ENCODE measurements at regions not wholly inside any gene's neighbourhood (a gene's known extent, or its start where the extent isn't known, plus 50 kb on each side); places are given as distances from the start of the nearest gene placed in this dataset.

- Histone ChIP-seq H3K4me3 (ENCODE audit: low read depth, low read length, poor library complexity, severe bottlenecking) (no peak overlapping the region), H2AFZ (ENCODE audit: low read length) (no peak overlapping the region)
These were observed 332.2 kb downstream of the HTR1A start for GRCh38 chr5:63629951-63630630.

GRCh38 chr5:63613442-63613841, 348.8 kb downstream of the HTR1A start:
- Histone ChIP-seq H3K27ac (ENCODE audit: low read depth, low read length, poor library complexity, severe bottlenecking) (no peak overlapping the region), H3K27me3 (ENCODE audit: insufficient read depth, low read length) (no peaks in the 10 kb centered on the region), H3K4me2 (ENCODE audit: low read length) (no peak overlapping the region), H3F3A (ENCODE audit: insufficient read depth, low read length) (no peaks in the 10 kb centered on the region), H3K4me3 (ENCODE audit: low read depth, low read length, poor library complexity, severe bottlenecking) (no peak overlapping the region), H3K79me2 (ENCODE audit: insufficient read depth, low read length) (no peaks in the 10 kb centered on the region), H3K9me3 (ENCODE audit: low read length) (no peaks in the 10 kb centered on the region), H2AFZ (ENCODE audit: low read length) (no peak overlapping the region), H3K9me2 (ENCODE audit: low read depth, low read length) (no peaks in the 10 kb centered on the region), H3K4me1 (ENCODE audit: insufficient read depth, low read length, severe bottlenecking) (no peaks in the 10 kb centered on the region), H3K9ac (ENCODE audit: low read length) (no peak overlapping the region), H3K36me3 (ENCODE audit: insufficient read depth, low read length) (no peaks in the 10 kb centered on the region), H4K20me1 (ENCODE audit: insufficient read depth, low read length) (no peaks in the 10 kb centered on the region)
- TF ChIP-seq CTCF (IDR thresholded peaks at IDR 0.05; ENCODE audit: low read length) (no peak), EZH2 (IDR thresholded peaks at IDR 0.05; ENCODE audit: borderline replicate concordance, low read length) (no peak)

More at GRCh38 chr5:63629951-63630630, 332.2 kb downstream of the HTR1A start:
- Histone ChIP-seq H3K4me2 (ENCODE audit: low read length) (no peak overlapping the region), H3K27ac (ENCODE audit: low read depth, low read length, poor library complexity, severe bottlenecking) (no peak overlapping the region), H3K4me1 (ENCODE audit: insufficient read depth, low read length, severe bottlenecking) (no peaks in the 10 kb centered on the region), H3K9me3 (ENCODE audit: low read length) (no peaks in the 10 kb centered on the region), H3K27me3 (ENCODE audit: insufficient read depth, low read length) (no peaks in the 10 kb centered on the region), H3F3A (ENCODE audit: insufficient read depth, low read length) (no peaks in the 10 kb centered on the region), H3K9ac (ENCODE audit: low read length) (no peak overlapping the region), H3K79me2 (ENCODE audit: insufficient read depth, low read length) (no peaks in the 10 kb centered on the region), H3K36me3 (ENCODE audit: insufficient read depth, low read length) (no peaks in the 10 kb centered on the region), H4K20me1 (ENCODE audit: insufficient read depth, low read length) (no peaks in the 10 kb centered on the region), H3K9me2 (ENCODE audit: low read depth, low read length) (no peaks in the 10 kb centered on the region)
- TF ChIP-seq CTCF (IDR thresholded peaks at IDR 0.05; ENCODE audit: low read length): no peak

GRCh38 chr5:63603996-63604395, 358.2 kb downstream of the HTR1A start:
- no peaks in the 10 kb centered on the region for H3K79me2 ChIP-seq (ENCODE audit: insufficient read depth, low read length)
- H3K27me3 ChIP-seq (ENCODE audit: insufficient read depth, low read length): no peaks in the 10 kb centered on the region
- no peaks in the 10 kb centered on the region for H3K36me3 ChIP-seq (ENCODE audit: insufficient read depth, low read length)
- H3K9me3 ChIP-seq (ENCODE audit: low read length): no peaks in the 10 kb centered on the region
- no peaks in the 10 kb centered on the region for H3F3A ChIP-seq (ENCODE audit: insufficient read depth, low read length)
- H2AFZ ChIP-seq (ENCODE audit: low read length): no peak overlapping the region
- H3K4me2 ChIP-seq (ENCODE audit: low read length): no peak overlapping the region
- no peak overlapping the region for H3K4me3 ChIP-seq (ENCODE audit: low read depth, low read length, poor library complexity, severe bottlenecking)
- H3K4me1 ChIP-seq (ENCODE audit: insufficient read depth, low read length, severe bottlenecking): no peaks in the 10 kb centered on the region
- no peak for TF ChIP-seq EZH2 (IDR thresholded peaks at IDR 0.05; ENCODE audit: borderline replicate concordance, low read length)
- no peak for TF ChIP-seq CTCF (IDR thresholded peaks at IDR 0.05; ENCODE audit: low read length)
- no peaks in the 10 kb centered on the region for H3K9me2 ChIP-seq (ENCODE audit: low read depth, low read length)
- no peak overlapping the region for H3K27ac ChIP-seq (ENCODE audit: low read depth, low read length, poor library complexity, severe bottlenecking)
- no peak overlapping the region for H3K9ac ChIP-seq (ENCODE audit: low read length)
- H4K20me1 ChIP-seq (ENCODE audit: insufficient read depth, low read length): no peaks in the 10 kb centered on the region

Measured in OCI-LY1 (cell line).